NB4 (cell line): ENCODE measurements at regions not wholly inside any gene's neighbourhood (a gene's known extent, or its start where the extent isn't known, plus 50 kb on each side); places are given as distances from the start of the nearest gene placed in this dataset.

Source experiments
- POLR2A ChIP-seq: IDR thresholded peaks from 2 replicates; pipeline ENCODE4 v1.6.1; 2011; ENCODE audit warnings: mild to moderate bottlenecking; ENCODE audit not compliant: insufficient read length; ENCODE audit errors: extremely low read depth
- TF ChIP-seq, protein P1 (sequence below): IDR thresholded peaks from one replicate; pipeline ENCODE4 v1.5.1; 2012; ENCODE audit warnings: low read depth, low read length

DNA sequence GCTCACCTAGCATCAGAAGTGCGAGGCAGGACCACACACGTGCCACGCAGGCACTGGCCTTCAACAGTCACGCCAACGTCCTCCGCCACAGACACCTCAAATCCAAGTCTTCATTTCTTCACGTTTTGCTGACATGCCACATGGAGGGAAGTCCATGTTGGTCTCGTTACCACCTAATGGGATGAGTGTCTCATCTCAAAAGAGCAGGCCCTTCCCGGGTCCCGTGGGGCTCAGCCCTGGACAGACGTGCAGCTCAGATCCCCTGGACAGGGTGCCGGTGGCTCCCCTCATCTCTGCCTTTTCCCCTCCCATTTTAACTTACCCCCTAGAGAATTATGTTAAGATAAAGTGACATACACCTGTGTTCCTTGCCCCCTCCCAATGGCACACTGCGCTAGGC lies 76.8 kb downstream of the MRPL36 start:
- TF ChIP-seq, protein P1, sequence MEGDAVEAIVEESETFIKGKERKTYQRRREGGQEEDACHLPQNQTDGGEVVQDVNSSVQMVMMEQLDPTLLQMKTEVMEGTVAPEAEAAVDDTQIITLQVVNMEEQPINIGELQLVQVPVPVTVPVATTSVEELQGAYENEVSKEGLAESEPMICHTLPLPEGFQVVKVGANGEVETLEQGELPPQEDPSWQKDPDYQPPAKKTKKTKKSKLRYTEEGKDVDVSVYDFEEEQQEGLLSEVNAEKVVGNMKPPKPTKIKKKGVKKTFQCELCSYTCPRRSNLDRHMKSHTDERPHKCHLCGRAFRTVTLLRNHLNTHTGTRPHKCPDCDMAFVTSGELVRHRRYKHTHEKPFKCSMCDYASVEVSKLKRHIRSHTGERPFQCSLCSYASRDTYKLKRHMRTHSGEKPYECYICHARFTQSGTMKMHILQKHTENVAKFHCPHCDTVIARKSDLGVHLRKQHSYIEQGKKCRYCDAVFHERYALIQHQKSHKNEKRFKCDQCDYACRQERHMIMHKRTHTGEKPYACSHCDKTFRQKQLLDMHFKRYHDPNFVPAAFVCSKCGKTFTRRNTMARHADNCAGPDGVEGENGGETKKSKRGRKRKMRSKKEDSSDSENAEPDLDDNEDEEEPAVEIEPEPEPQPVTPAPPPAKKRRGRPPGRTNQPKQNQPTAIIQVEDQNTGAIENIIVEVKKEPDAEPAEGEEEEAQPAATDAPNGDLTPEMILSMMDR, result no peak
- TF ChIP-seq POLR2A, result no peak
